ENCODE measurements at regions not wholly inside any gene's neighbourhood (a gene's known extent, or its start where the extent isn't known, plus 50 kb on each side); places are given as distances from the start of the nearest gene placed in this dataset.

DNA sequence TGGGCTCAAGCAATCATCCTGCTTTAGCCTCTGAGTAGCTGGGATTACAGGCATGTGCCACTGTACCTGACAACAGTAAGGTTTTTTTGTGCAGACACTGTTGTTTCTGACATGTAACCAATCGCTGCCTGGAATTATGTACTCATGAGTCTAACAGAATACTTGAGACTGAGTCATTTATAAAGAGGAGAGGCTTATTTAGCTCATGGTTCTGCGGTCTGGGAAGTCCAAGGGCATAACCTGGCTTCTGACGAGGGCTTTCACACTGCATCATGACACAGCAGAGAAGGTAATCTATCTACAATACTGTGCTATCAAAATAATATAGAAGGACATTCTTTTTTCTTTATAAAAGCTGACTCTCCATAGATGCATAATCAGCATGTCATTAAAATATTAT lies 115.5 kb upstream of the STOX2 start:
- no TSS peak for BruUV-seq (replicated peaks)
- no peaks in the 10 kb centered on the region for H3K27me3 ChIP-seq (ENCODE audit: low read length)
- H3K9me3 ChIP-seq (ENCODE audit: low read length), result no peaks in the 10 kb centered on the region
- no peak overlapping the region for H3K4me3 ChIP-seq (ENCODE audit: low read length)
- TF ChIP-seq EZH2phosphoT487 (IDR thresholded peaks at IDR 0.05; ENCODE audit: borderline replicate concordance, low read length), result no peak
- TF ChIP-seq EZH2 (IDR thresholded peaks at IDR 0.05; ENCODE audit: low read length, unreplicated experiment), result no peak
- H3K27ac ChIP-seq (ENCODE audit: low read length), result no peak overlapping the region
- ATAC-seq (no peak), DNase-seq (no peak)
- no peaks in the 10 kb centered on the region for H4K20me1 ChIP-seq (ENCODE audit: low read length)
- no peak overlapping the region for H3K9ac ChIP-seq (ENCODE audit: low read length)
- intact Hi-C loops (cut with micrococcal nuclease), result no loop called here
- no peak overlapping the region for H3K4me2 ChIP-seq (ENCODE audit: low read length)
- H3K36me3 ChIP-seq (ENCODE audit: low read depth, low read length), result no peaks in the 10 kb centered on the region
- H2AFZ ChIP-seq (ENCODE audit: low read length), result no peak overlapping the region
- CTCF ChIA-PET, result no interaction called here
- H3K79me2 ChIP-seq (ENCODE audit: low read length), result no peaks in the 10 kb centered on the region
- H3F3A ChIP-seq (ENCODE audit: low read length, unreplicated experiment), result no peaks in the 10 kb centered on the region
- no peaks in the 10 kb centered on the region for H3K4me1 ChIP-seq (ENCODE audit: insufficient read depth, low read length)
- H3K9me2 ChIP-seq (replicated peaks; ENCODE audit: low read length), result no peaks in the 10 kb centered on the region
- POLR2A ChIA-PET (ENCODE audit: unreplicated experiment), result no interaction called here

DNA sequence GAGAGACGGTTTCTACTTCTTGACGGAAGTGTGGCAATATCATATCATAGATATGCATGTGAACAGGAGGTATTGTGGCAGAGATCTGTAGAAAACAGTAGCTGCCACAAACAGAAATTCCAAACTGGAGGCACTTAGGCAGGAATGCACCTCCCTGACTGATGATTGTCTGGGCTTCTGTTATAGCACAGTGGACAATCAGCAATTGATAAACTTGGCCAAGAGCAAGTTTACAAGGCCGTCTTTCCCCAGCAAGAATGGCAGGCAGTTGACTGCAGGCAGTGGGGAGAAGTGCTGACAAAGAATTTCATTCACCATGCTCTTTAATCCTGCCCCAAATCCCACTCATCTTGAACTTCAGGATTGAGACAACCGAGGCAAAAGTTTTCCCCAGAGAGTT lies 114.4 kb upstream of the STOX2 start:
- no peak for ATAC-seq
- no peak overlapping the region for H3K9ac ChIP-seq (ENCODE audit: low read length)
- no peaks in the 10 kb centered on the region for H3F3A ChIP-seq (ENCODE audit: low read length, unreplicated experiment)
- H2AFZ ChIP-seq (ENCODE audit: low read length), result no peak overlapping the region
- ChIA-PET POLR2A (ENCODE audit: unreplicated experiment) (no interaction called here), CTCF (no interaction called here)
- no peaks in the 10 kb centered on the region for H3K4me1 ChIP-seq (ENCODE audit: insufficient read depth, low read length)
- no peak overlapping the region for H3K4me3 ChIP-seq (ENCODE audit: low read length)
- no TSS peak for BruUV-seq (replicated peaks)
- TF ChIP-seq EZH2 (IDR thresholded peaks at IDR 0.05; ENCODE audit: low read length, unreplicated experiment) (no peak), EZH2phosphoT487 (IDR thresholded peaks at IDR 0.05; ENCODE audit: borderline replicate concordance, low read length) (no peak)
- TF ChIP-seq, protein P1, sequence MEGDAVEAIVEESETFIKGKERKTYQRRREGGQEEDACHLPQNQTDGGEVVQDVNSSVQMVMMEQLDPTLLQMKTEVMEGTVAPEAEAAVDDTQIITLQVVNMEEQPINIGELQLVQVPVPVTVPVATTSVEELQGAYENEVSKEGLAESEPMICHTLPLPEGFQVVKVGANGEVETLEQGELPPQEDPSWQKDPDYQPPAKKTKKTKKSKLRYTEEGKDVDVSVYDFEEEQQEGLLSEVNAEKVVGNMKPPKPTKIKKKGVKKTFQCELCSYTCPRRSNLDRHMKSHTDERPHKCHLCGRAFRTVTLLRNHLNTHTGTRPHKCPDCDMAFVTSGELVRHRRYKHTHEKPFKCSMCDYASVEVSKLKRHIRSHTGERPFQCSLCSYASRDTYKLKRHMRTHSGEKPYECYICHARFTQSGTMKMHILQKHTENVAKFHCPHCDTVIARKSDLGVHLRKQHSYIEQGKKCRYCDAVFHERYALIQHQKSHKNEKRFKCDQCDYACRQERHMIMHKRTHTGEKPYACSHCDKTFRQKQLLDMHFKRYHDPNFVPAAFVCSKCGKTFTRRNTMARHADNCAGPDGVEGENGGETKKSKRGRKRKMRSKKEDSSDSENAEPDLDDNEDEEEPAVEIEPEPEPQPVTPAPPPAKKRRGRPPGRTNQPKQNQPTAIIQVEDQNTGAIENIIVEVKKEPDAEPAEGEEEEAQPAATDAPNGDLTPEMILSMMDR (conservative IDR thresholded peaks at IDR 0.05; ENCODE audit: low read depth, low read length), result no peak
- no peaks in the 10 kb centered on the region for H3K9me2 ChIP-seq (replicated peaks; ENCODE audit: low read length)
- no peak overlapping the region for H3K4me2 ChIP-seq (ENCODE audit: low read length)
- DNase-seq, result no peak
- intact Hi-C loops (cut with micrococcal nuclease), result no loop called here
- no peaks in the 10 kb centered on the region for H3K27me3 ChIP-seq (ENCODE audit: low read length)
- no peaks in the 10 kb centered on the region for H4K20me1 ChIP-seq (ENCODE audit: low read length)
- no peaks in the 10 kb centered on the region for H3K36me3 ChIP-seq (ENCODE audit: low read depth, low read length)
- no peak overlapping the region for H3K27ac ChIP-seq (ENCODE audit: low read length)
- H3K79me2 ChIP-seq (ENCODE audit: low read length), result no peaks in the 10 kb centered on the region
- no peaks in the 10 kb centered on the region for H3K9me3 ChIP-seq (ENCODE audit: low read length)

DNA sequence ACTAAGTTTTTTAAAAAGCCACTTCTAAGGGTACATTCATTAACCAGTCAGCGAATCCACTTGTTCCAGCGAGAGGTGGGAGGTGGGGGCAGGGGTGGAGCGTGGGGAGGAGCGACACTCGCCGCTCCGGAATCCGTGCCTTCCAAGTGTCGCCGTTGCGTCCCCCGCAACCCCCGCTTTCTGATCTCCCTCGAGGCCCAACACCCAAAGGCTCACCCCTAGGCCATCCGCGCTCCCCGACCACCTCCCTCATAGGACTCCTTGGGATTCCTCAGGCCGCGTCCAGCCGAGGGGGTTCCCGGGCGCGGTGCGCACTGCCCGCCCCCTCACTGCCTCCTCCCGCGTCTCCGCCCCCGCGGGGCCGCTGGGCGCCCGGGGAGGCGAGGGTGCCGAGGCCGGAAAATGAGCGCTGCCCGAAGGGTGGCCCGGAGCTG lies 108.1 kb upstream of the STOX2 start:
- no peaks in the 10 kb centered on the region for H3F3A ChIP-seq (ENCODE audit: low read length, unreplicated experiment)
- no peak for TF ChIP-seq EZH2phosphoT487 (IDR thresholded peaks at IDR 0.05; ENCODE audit: borderline replicate concordance, low read length)
- TF ChIP-seq EZH2 (IDR thresholded peaks at IDR 0.05; ENCODE audit: low read length, unreplicated experiment), result no peak
- TF ChIP-seq, protein P1 (conservative IDR thresholded peaks at IDR 0.05; ENCODE audit: low read depth, low read length), result no peak
- ATAC-seq, result no peak
- no peak overlapping the region for H3K9ac ChIP-seq (ENCODE audit: low read length)
- no peaks in the 10 kb centered on the region for H3K79me2 ChIP-seq (ENCODE audit: low read length)
- H3K27me3 ChIP-seq (ENCODE audit: low read length), result no peaks in the 10 kb centered on the region
- H2AFZ ChIP-seq (ENCODE audit: low read length), result no peak overlapping the region
- H3K9me2 ChIP-seq (replicated peaks; ENCODE audit: low read length), result no peaks in the 10 kb centered on the region
- no peak overlapping the region for H3K27ac ChIP-seq (ENCODE audit: low read length)
- H3K4me1 ChIP-seq (ENCODE audit: insufficient read depth, low read length), result no peaks in the 10 kb centered on the region
- no peak for DNase-seq
- BruUV-seq (replicated peaks), result no TSS peak
- H3K4me3 ChIP-seq (ENCODE audit: low read length), result no peak overlapping the region
- intact Hi-C loops (cut with micrococcal nuclease), result no loop called here
- ChIA-PET CTCF (no interaction called here), POLR2A (ENCODE audit: unreplicated experiment) (no interaction called here)
- H3K4me2 ChIP-seq (ENCODE audit: low read length), result no peak overlapping the region
- no peaks in the 10 kb centered on the region for H3K36me3 ChIP-seq (ENCODE audit: low read depth, low read length)
- H3K9me3 ChIP-seq (ENCODE audit: low read length), result no peaks in the 10 kb centered on the region
- H4K20me1 ChIP-seq (ENCODE audit: low read length), result no peaks in the 10 kb centered on the region
